ENCODE measurements at regions not wholly inside any gene's neighbourhood (a gene's known extent, or its start where the extent isn't known, plus 50 kb on each side); places are given as distances from the start of the nearest gene placed in this dataset.

DNA sequence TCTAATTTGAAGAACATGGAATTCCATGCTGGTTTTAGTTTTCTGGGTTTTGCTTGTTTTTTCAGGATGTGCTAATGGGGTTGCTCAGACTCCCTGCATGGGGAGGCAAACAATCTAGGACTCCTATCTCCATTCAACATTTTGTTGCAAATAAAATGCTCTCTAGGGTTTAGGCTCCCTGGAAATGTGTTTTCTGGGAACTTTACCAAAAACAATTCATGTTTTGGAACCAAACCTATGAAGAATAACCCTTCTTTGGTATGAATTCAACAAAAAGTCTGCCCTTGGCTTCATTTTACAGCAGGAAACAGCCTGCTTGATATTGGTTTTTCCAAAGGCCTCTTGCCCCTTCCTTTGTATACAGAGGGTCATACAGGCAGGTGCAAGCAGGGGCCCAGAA is 217.7 kb downstream of the FOXA2 start:
- no peak for DNase-seq (ENCODE audit: low spot score)
- CTCF ChIA-PET, result no interaction called here
- TF ChIP-seq, protein P1, sequence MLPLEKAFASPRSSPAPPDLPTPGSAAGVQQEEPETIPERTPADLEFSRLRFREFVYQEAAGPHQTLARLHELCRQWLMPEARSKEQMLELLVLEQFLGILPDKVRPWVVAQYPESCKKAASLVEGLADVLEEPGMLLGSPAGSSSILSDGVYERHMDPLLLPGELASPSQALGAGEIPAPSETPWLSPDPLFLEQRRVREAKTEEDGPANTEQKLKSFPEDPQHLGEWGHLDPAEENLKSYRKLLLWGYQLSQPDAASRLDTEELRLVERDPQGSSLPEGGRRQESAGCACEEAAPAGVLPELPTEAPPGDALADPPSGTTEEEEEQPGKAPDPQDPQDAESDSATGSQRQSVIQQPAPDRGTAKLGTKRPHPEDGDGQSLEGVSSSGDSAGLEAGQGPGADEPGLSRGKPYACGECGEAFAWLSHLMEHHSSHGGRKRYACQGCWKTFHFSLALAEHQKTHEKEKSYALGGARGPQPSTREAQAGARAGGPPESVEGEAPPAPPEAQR (CRISPR knock-in tag; IDR thresholded peaks at IDR 0.05), result no peak
- TF ChIP-seq CREB1 (CRISPR knock-in tag; IDR thresholded peaks at IDR 0.05) (no peak), RORB (CRISPR knock-in tag; IDR thresholded peaks at IDR 0.05) (no peak), JAZF1 (CRISPR knock-in tag; IDR thresholded peaks at IDR 0.05) (no peak), ZNF317 (CRISPR knock-in tag; IDR thresholded peaks at IDR 0.05; ENCODE audit: borderline replicate concordance, low read depth) (no peak), NFE2L1 (CRISPR knock-in tag; IDR thresholded peaks at IDR 0.05) (no peak), ZNF423 (CRISPR knock-in tag; IDR thresholded peaks at IDR 0.05) (no peak), JUN (CRISPR knock-in tag; IDR thresholded peaks at IDR 0.05) (no peak), CBFB (CRISPR knock-in tag; IDR thresholded peaks at IDR 0.05; ENCODE audit: low read depth) (no peak)
- TF ChIP-seq, protein P2, sequence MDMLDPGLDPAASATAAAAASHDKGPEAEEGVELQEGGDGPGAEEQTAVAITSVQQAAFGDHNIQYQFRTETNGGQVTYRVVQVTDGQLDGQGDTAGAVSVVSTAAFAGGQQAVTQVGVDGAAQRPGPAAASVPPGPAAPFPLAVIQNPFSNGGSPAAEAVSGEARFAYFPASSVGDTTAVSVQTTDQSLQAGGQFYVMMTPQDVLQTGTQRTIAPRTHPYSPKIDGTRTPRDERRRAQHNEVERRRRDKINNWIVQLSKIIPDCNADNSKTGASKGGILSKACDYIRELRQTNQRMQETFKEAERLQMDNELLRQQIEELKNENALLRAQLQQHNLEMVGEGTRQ (CRISPR knock-in tag; IDR thresholded peaks at IDR 0.05), result no peak
- Mint-ChIP-seq H3K4me1 (peaks cover 4% of the 10 kb centered on the region), H3K9me3 (peaks cover 8% of the 10 kb centered on the region), H3K27me3 (ENCODE audit: low read depth) (peaks cover 28% of the 10 kb centered on the region), H3K4me3 (no peak overlapping the region), H3K27ac (no peak overlapping the region), H3K36me3 (no peaks in the 10 kb centered on the region)
- ATAC-seq, result no peak
- POLR2A ChIA-PET, result no interaction called here

DNA sequence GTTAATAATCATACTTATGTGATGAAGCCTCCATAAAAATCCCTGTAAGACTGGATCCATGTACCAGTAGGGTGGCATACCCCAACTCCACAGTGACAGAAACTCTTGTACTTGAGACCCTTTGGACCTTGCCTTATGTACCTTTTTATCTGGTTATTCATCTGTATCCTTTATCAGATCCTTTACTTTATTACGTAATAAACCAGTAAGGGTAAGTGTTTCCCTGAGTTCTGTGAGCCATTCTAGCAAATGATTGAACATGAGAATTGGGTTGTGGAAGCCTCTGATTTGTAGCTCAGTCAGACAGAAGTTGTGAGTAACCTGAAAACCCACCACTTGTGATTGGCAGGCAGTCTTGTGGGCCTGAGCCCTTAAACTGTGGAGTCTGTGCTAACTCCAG is 229.7 kb downstream of the FOXA2 start:
- POLR2A ChIA-PET, result interaction anchor here (0.6 kb wide), 1 partner anchor 19 kb away, joined by 3 read pairs; no protein-coding TSS in a partner anchor
- Mint-ChIP-seq H3K27me3 (ENCODE audit: low read depth) (peaks cover 4% of the 10 kb centered on the region), H3K27ac (no peak overlapping the region), H3K9me3 (no peaks in the 10 kb centered on the region), H3K4me1 (no peaks in the 10 kb centered on the region), H3K36me3 (no peaks in the 10 kb centered on the region), H3K4me3 (no peak overlapping the region)
- TF ChIP-seq CREM (CRISPR knock-in tag; IDR thresholded peaks at IDR 0.05) (no peak), OVOL2 (CRISPR knock-in tag; IDR thresholded peaks at IDR 0.05; ENCODE audit: borderline replicate concordance) (no peak), ZBTB21 (CRISPR knock-in tag; IDR thresholded peaks at IDR 0.05; ENCODE audit: borderline replicate concordance) (no peak)
- TF ChIP-seq, protein P3, sequence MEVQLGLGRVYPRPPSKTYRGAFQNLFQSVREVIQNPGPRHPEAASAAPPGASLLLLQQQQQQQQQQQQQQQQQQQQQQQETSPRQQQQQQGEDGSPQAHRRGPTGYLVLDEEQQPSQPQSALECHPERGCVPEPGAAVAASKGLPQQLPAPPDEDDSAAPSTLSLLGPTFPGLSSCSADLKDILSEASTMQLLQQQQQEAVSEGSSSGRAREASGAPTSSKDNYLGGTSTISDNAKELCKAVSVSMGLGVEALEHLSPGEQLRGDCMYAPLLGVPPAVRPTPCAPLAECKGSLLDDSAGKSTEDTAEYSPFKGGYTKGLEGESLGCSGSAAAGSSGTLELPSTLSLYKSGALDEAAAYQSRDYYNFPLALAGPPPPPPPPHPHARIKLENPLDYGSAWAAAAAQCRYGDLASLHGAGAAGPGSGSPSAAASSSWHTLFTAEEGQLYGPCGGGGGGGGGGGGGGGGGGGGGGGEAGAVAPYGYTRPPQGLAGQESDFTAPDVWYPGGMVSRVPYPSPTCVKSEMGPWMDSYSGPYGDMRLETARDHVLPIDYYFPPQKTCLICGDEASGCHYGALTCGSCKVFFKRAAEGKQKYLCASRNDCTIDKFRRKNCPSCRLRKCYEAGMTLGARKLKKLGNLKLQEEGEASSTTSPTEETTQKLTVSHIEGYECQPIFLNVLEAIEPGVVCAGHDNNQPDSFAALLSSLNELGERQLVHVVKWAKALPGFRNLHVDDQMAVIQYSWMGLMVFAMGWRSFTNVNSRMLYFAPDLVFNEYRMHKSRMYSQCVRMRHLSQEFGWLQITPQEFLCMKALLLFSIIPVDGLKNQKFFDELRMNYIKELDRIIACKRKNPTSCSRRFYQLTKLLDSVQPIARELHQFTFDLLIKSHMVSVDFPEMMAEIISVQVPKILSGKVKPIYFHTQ (CRISPR knock-in tag; IDR thresholded peaks at IDR 0.05), result no peak
- TF ChIP-seq, protein P4, sequence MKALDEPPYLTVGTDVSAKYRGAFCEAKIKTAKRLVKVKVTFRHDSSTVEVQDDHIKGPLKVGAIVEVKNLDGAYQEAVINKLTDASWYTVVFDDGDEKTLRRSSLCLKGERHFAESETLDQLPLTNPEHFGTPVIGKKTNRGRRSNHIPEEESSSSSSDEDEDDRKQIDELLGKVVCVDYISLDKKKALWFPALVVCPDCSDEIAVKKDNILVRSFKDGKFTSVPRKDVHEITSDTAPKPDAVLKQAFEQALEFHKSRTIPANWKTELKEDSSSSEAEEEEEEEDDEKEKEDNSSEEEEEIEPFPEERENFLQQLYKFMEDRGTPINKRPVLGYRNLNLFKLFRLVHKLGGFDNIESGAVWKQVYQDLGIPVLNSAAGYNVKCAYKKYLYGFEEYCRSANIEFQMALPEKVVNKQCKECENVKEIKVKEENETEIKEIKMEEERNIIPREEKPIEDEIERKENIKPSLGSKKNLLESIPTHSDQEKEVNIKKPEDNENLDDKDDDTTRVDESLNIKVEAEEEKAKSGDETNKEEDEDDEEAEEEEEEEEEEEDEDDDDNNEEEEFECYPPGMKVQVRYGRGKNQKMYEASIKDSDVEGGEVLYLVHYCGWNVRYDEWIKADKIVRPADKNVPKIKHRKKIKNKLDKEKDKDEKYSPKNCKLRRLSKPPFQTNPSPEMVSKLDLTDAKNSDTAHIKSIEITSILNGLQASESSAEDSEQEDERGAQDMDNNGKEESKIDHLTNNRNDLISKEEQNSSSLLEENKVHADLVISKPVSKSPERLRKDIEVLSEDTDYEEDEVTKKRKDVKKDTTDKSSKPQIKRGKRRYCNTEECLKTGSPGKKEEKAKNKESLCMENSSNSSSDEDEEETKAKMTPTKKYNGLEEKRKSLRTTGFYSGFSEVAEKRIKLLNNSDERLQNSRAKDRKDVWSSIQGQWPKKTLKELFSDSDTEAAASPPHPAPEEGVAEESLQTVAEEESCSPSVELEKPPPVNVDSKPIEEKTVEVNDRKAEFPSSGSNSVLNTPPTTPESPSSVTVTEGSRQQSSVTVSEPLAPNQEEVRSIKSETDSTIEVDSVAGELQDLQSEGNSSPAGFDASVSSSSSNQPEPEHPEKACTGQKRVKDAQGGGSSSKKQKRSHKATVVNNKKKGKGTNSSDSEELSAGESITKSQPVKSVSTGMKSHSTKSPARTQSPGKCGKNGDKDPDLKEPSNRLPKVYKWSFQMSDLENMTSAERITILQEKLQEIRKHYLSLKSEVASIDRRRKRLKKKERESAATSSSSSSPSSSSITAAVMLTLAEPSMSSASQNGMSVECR (CRISPR knock-in tag; IDR thresholded peaks at IDR 0.05; ENCODE audit: borderline replicate concordance), result no peak
- TF ChIP-seq, protein P5, sequence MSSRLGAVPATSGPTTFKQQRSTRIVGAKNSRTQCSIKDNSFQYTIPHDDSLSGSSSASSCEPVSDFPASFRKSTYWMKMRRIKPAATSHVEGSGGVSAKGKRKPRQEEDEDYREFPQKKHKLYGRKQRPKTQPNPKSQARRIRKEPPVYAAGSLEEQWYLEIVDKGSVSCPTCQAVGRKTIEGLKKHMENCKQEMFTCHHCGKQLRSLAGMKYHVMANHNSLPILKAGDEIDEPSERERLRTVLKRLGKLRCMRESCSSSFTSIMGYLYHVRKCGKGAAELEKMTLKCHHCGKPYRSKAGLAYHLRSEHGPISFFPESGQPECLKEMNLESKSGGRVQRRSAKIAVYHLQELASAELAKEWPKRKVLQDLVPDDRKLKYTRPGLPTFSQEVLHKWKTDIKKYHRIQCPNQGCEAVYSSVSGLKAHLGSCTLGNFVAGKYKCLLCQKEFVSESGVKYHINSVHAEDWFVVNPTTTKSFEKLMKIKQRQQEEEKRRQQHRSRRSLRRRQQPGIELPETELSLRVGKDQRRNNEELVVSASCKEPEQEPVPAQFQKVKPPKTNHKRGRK (CRISPR knock-in tag; IDR thresholded peaks at IDR 0.05; ENCODE audit: borderline replicate concordance), result no peak
- CTCF ChIA-PET, result no interaction called here
- DNase-seq (ENCODE audit: low spot score) (no peak), ATAC-seq (no peak)
